ENCODE measurements at regions not wholly inside any gene's neighbourhood (a gene's known extent, or its start where the extent isn't known, plus 50 kb on each side); places are given as distances from the start of the nearest gene placed in this dataset.

- peak; percentile 57 for FAIRE-seq
- ATAC-seq, result no peak
- DNase-seq, result no peak
- H3K4me1 ChIP-seq, result no peaks in the 10 kb centered on the region
- no peak overlapping the region for H3K27ac ChIP-seq
- TF ChIP-seq CTCF (IDR thresholded peaks at IDR 0.05), result no peak
- no peak overlapping the region for H3K4me3 ChIP-seq
- no peaks in the 10 kb centered on the region for H3K9me3 ChIP-seq
- no peaks in the 10 kb centered on the region for H3K36me3 ChIP-seq
- intact Hi-C loops (cut with DNase I), result no loop called here
- no peaks in the 10 kb centered on the region for H3K27me3 ChIP-seq
These were observed 453.2 kb downstream of the TNS3 start for GRCh38 chr7:47128700-47129099.

GRCh38 chr7:47125529-47125928 is 456.4 kb downstream of the TNS3 start:
- intact Hi-C loops (cut with DNase I), result no loop called here
- 88 to 90% methylated on average over 14 of the region's 14 CpGs for WGBS, 2 donors
- H3K36me3 ChIP-seq, result no peaks in the 10 kb centered on the region
- no peak overlapping the region for H3K27ac ChIP-seq
- H3K4me1 ChIP-seq, result no peaks in the 10 kb centered on the region
- no peak for TF ChIP-seq CTCF (IDR thresholded peaks at IDR 0.05)
- FAIRE-seq (no peak), ATAC-seq (no peak), DNase-seq (peak in 1 of 6 donors; percentile 30)
- H3K27me3 ChIP-seq, result no peaks in the 10 kb centered on the region
- no peaks in the 10 kb centered on the region for H3K9me3 ChIP-seq
- no peak overlapping the region for H3K4me3 ChIP-seq

GRCh38 chr7:47119261-47119865 is 462.5 kb downstream of the TNS3 start:
- FAIRE-seq (no peak), ATAC-seq (no peak), DNase-seq (no peak)
- H3K4me1 ChIP-seq, result no peaks in the 10 kb centered on the region
- H3K9me3 ChIP-seq, result no peaks in the 10 kb centered on the region
- H3K4me3 ChIP-seq, result no peak overlapping the region
- 84 to 91% methylated on average over 4 of the region's 4 CpGs for WGBS, 2 donors
- H3K27ac ChIP-seq, result no peak overlapping the region
- intact Hi-C loops (cut with DNase I), result no loop called here
- TF ChIP-seq CTCF (IDR thresholded peaks at IDR 0.05), result no peak
- no peaks in the 10 kb centered on the region for H3K36me3 ChIP-seq
- H3K27me3 ChIP-seq, result no peaks in the 10 kb centered on the region

GRCh38 chr7:47104206-47104549 is 477.7 kb downstream of the TNS3 start:
- no peak for TF ChIP-seq CTCF (IDR thresholded peaks at IDR 0.05)
- Histone ChIP-seq H3K4me1 (no peaks in the 10 kb centered on the region), H3K27me3 (no peaks in the 10 kb centered on the region), H3K9me3 (no peaks in the 10 kb centered on the region), H3K36me3 (no peaks in the 10 kb centered on the region), H3K4me3 (no peak overlapping the region), H3K27ac (no peak overlapping the region)
- intact Hi-C loops (cut with DNase I), result no loop called here
- FAIRE-seq, result no peak
- DNase-seq, result no peak
- 47 to 73% methylated on average over 4 of the region's 4 CpGs for WGBS, 2 donors
- ATAC-seq, result no peak

- FAIRE-seq (no peak), DNase-seq (peak in 1 of 6 donors; percentile 38), ATAC-seq (no peak)
- Histone ChIP-seq H3K9me3 (no peaks in the 10 kb centered on the region), H3K4me3 (no peak overlapping the region), H3K27me3 (no peaks in the 10 kb centered on the region), H3K36me3 (no peaks in the 10 kb centered on the region), H3K27ac (no peak overlapping the region), H3K4me1 (no peaks in the 10 kb centered on the region)
- 86 to 90% methylated on average over 16 to 17 of the region's 17 CpGs for WGBS, 2 donors
- TF ChIP-seq CTCF (IDR thresholded peaks at IDR 0.05), result no peak
- intact Hi-C loops (cut with DNase I), result no loop called here
These were observed 478.3 kb downstream of the TNS3 start for GRCh38 chr7:47103498-47104205.
